Anterior cingulate cortex (tissue), 58 donors: ENCODE measurements at regions not wholly inside any gene's neighbourhood (a gene's known extent, or its start where the extent isn't known, plus 50 kb on each side); places are given as distances from the start of the nearest gene placed in this dataset.

ENCODE experiments used
- DNase-seq, 58 donors: peaks; one replicate each; lab custom pipeline; 2025; lab: John Stamatoyannopoulos, UW

DNA sequence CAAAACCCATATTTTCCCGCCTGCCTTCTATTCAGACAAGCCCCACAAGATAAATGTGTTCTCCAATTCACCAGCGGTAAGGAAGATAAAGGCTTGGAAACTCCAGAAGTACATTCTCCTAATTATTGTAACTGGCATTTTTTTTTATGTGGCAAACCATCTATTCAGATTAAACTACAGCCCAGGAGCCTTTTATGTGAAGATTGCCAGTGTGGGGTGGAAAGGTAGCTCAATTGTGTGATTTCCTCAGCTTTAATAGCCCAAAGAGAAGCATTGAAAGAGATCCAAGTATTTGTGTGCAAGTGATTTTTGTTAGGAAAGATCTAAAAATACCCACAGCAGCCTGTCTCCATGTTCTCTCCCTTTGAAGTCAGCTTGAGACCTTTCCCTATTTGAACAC, 451.4 kb upstream of the CCL2 start:
- no peak for DNase-seq

- DNase-seq: no peak
Measured at GRCh38 chr17:33804401-33804800, 450.7 kb upstream of the CCL2 start.

- DNase-seq: no peak
Measured at GRCh38 chr17:33806631-33807030, 448.5 kb upstream of the CCL2 start.

- no peak for DNase-seq
Measured at GRCh38 chr17:33809748-33810147, 445.3 kb upstream of the CCL2 start.

DNA sequence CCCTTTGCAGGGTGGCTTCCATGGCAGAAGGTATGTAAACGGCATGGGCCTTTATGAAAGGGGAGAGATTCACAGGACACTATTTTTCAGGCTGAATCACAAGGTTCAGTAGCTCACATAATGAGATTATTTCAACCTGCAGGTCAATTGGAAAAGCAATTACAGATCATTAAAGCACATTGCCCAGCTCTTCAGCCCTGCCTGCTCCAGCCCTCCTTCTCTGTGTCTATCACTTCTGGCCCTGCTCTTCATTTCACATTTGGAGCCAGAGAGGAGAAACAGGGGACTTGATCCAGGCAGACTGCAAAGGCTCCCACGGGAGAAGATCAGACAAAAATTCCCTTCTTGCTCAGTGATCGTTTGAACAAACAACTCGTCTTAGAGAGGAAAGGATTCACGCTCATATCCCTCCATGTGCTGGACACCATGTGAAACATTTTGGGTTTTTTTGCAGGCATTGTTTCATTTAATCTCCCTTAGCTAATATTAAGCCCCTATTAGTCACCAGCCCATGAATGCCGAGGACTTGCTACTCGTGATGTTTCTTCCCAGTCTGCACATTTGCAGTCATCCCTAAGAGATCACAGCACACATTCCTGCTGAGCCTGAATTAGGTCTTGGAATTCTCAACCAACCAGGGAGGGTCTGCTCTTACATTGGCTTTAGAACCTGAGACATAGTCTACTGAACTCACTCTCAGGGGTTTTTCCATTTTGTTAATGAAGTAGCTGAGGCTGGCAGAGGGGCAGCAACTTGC, 443.9 kb upstream of the CCL2 start:
- DNase-seq: no peak

GRCh38 chr17:33811984-33812577, 443.0 kb upstream of the CCL2 start:
- DNase-seq: no peak

- no peak for DNase-seq
Measured at GRCh38 chr17:33814852-33815251, 440.2 kb upstream of the CCL2 start.

DNA sequence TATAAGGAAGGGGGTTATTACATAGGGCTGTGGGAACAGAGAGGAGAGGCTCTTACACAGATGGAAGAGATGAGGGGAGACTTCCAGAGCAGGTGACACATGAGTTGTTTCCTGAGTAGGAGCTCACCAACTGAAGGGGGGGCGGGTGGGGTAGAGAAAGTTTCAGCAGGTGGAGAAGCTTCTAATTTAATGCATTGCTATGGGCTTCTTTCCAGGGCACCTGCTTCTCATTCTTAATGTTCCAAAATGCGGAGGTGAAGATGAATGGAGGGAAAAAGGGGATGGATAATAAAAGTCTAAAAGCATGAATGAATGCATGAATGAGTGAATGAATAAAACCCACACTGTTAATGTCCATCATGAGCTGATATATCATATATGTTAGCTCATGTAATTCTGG, 439.0 kb upstream of the CCL2 start:
- DNase-seq: no peak

DNA sequence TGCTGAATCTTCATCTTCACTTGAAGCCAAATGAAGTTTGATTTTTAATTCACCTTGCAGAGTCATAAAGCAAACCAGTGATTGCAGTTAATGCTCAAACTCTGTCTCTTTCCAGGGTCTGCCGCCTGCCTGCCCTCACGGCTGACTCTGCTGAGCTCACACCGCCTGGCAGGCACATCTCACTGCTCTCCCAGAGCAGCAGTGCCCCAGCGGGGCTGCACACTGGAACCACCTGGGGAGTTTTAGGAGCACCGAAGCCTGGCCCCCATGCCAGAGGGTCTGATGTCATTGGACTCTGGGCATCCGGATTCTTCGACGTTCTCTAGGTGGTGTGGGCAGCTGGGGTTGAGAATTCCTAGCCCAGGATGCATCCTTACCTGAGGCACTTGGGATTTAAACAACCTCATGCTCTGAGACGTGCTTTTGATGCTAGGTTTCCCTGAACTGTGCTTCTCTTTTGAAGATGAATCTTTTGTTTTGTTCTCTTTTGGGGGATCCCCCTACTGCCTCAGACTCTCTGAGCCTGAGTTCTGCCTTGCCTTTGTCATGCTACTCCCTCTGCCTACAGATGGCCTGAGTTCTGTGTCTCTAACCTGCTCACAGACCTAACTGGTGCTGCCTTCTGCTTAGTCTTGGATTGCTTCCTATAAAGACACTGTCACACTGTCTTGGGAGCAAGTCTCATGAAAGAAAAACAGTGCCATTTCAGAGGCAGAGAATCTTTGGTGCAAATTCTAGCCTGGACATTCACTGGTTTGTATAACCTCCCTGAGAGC, 438.1 kb upstream of the CCL2 start:
- DNase-seq: no peak

- DNase-seq: no peak
Measured at GRCh38 chr17:33819539-33819938, 435.5 kb upstream of the CCL2 start.

DNA sequence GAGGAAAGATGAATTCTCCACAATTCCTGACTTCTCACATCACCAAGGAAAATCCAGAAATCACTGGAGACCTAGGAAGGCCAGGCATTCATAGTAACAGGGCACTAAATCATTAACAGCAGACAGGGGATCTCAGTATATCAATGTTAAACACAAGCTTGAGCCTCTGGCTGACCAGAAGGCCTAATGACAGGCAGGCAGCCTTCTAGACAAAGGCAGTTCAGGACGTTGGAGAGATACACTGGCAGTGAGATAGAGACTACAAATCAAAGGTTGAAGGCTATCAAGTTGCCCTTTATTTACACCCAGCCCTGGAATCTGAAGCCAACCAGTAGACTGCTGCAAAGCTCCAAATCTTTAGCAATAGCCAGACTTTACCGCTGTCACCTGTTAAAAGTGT, 422.8 kb upstream of the CCL2 start:
- DNase-seq: no peak

GRCh38 chr17:33837281-33837680, 417.8 kb upstream of the CCL2 start:
- no peak for DNase-seq

- no peak for DNase-seq
Measured at GRCh38 chr17:33838281-33838680, 416.8 kb upstream of the CCL2 start.

GRCh38 chr17:33847900-33848299, 407.2 kb upstream of the CCL2 start:
- DNase-seq: no peak

DNA sequence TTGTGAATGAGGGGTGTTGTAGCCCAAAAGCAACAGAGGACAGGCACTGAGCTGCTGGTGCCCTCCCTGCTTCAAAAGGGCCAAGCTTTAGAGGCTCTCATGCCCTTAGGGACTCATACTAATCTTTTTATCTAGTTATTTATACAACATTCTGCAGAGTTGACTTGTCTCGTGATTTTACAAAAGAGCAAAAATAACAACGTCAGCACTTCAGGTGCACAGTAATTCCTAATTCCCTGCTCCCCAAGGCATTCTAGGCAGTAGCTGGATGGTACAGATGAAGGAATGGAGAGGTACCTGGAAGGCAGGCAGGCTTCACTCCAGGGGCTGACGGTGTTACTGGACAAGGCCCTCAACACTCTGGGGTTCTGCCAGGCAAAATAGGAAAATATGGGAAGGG, 406.7 kb upstream of the CCL2 start:
- no peak for DNase-seq

- DNase-seq: no peak
Measured at GRCh38 chr17:33854596-33854995, 400.5 kb upstream of the CCL2 start.

- no peak for DNase-seq
Measured at GRCh38 chr17:33858121-33858520, 397.0 kb upstream of the CCL2 start.

- DNase-seq: no peak
Measured at GRCh38 chr17:33858682-33859081, 396.4 kb upstream of the CCL2 start.

- DNase-seq: no peak
Measured at GRCh38 chr17:33862772-33863602, 392.1 kb upstream of the CCL2 start.

GRCh38 chr17:33864758-33865229, 390.3 kb upstream of the CCL2 start:
- no peak for DNase-seq

- DNase-seq: no peak
Measured at GRCh38 chr17:33868899-33869298, 386.2 kb upstream of the CCL2 start.
